CD4-positive, alpha-beta T cell treated with Interleukin-12 subunit alpha and Interleukin-12 subunit beta, for 1 hour (primary cell): ENCODE measurements at regions not wholly inside any gene's neighbourhood (a gene's known extent, or its start where the extent isn't known, plus 50 kb on each side); places are given as distances from the start of the nearest gene placed in this dataset.
"Not testable (repeated sequence)": the region's sequence is repeated elsewhere in the genome, so short reads cannot be mapped to it uniquely, and the experiment has no call there.

Experiments used
- DNase-seq: peaks from one replicate; pipeline ENCODE4 v3.0.0-alpha.2; 2020

DNA sequence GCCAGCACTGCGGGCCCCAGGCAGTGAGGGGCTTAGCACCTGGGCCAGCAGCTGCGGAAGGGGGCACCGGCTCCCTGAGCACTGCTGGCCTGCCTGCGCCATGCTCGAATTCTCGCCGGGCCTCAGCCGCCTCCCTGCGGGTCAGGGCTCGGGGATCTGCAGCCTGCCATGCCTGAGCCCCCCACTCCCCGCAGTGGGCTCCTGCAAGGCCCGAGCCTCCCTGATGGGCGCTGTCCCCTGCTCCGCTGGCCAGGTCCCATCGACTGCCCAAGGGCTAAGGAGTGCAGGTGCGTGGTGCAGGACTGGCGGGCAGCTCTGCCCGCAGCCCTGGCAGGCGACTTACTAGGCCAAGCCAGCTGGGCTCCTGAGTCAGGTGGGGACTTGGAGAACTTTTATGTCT is 133.3 kb upstream of the LMNTD1 start:
- no peak for DNase-seq

DNA sequence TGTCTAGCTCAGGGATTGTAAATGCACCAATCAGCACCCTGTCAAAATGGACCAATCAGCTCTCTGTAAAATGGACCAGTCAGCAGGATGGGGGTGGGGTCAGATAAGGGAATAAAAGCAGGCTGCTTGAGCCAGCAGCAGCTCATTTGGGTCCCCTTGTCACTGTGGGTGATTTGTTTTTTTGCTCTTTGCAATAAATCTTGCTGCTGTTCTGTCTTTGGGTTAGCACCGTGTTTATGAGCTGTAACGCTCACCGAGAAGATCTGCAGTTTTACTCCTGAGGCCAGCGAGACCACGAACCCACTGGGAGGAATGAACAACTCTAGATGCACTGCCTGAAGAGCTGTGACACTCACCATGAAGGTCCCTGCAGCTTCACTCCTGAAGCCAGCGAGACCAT is 134.1 kb upstream of the LMNTD1 start:
- no peak for DNase-seq

DNA sequence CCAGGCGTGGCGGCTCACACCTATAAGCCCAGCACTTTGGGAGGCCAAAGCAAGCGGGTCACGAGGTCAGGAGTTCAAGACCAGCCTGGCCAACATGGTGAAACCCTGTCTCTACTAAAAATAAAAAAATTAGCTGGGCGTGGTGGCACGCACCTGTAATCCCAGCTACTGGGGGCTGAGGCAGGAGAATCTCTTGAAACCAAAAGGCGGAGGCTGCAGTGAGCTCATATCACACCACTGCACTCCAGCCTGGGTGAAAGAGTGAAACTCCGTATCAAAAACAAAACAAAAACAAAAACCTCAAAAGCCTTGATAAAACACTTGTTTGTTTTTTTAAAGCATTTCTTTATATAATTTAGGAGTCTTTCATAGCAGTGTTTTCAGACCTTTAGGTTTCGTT is 135.8 kb upstream of the LMNTD1 start:
- DNase-seq, result not testable (repeated sequence)

DNA sequence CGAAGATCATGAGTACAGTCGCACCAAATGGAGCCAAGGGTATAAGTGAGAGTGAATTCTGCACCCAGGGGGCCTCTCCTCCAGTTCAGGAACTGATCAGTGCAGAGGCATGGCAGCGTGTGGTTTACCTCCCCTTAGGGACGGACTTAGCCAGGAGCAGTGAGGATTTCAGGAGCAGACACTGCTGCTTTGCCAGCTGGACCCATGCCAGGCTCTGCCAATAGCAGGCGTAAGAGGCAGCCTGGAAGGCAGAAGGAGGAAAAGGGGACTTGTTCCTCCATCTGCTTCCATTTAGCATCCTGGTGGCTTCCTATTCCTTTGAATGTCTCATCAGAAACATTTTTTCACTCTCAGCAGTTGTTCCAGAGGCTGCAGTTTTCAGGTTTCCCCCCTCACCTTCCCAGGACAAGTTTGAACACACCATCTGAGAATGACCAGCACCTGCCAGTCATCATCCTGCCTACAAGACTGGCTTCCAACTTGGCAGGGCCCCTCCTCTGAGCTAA is 137.0 kb upstream of the LMNTD1 start:
- no peak for DNase-seq

DNA sequence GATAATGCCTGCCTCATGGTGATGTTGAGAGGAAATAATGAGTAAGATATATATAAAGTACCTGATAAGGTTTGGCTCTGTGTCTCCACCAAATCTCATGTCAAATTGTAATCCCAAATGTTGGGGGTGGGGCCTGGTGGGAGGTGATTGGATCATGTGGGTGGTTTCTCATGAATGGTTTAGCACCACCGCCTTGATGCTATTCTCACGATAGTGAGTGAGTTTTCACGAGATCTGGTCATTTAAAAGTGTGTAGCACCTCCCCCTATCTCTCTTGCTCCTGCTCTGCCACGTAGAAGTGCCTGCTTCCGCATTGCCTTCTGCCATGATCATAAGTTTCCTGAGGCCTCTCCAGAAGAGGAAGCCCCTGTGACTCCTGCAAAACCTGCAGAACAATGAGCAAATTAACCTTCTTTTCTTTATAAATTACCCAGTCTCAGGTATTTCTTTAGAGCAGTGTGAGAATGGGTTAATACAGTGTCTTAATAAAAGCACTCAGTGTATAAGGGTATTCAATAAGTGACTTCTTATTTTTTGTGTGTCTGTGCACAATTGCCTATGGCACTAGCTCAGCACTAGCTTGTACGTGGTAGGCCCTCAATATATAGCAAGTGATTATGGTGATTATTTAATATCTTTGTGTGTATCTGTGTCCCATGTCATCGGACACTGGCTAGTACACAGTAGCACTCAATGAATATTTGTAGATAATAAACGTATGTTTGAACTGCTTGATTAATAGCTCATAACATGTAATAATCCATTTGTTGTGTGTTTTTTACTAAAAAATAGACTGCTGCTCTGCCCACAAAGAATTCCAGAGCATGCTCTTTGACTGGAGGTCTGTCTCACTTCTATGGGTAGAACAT is 138.1 kb upstream of the LMNTD1 start:
- DNase-seq, result no peak

DNA sequence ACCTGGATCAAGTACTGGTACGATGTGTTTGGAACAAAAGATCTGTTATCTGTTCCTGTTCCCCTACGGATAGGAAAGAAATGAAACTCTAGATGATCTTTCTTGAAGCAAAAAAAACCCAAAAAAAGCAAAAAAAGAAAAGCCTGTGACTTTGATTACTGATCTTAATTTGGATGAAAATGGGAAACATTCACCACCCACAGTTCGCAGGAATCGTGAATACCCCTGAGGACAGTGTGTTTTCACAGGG is 138.7 kb upstream of the LMNTD1 start:
- DNase-seq, result no peak

DNA sequence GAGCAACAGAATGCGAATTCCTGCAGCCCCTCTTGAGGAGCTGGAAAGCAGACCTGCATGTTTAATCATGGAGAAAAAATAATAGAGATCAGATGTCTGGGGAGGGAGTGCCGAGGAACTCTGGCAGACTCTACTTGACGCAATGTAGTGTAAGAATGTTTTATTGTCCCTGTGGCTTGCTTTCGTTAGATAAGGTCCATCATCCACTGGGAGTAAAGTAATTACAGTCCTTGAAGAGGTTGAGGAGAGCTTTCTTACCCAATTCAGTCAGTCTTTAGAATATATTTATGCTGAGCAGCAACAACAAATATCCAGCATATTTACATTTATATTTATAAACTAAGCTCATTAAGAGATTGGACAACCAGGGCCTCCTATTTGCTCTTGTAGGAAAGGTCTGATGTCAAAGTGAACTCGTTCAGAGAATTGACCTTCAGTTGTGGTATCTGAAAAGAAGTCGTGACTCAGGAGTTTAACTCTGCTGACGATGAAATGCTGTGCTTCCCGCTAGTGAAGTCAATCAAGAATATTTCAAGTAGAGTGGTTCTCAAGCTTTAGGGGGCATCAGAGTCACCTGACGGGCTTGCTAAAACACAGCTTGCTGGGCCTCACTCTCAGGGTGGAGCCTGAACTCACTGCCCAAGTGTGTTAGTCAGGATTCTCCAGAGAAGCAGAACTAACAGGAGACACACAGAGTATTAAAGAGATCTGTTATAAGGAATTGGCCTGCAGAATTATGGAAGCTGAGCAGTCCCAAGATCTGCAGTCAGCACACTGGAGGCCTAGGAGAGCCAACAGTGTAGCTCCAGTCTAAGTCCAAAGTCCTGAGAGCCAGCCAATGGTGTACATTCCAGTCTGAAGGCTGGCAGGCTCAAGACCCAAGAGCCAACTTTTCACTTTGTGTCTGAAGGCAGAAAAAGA is 139.3 kb upstream of the LMNTD1 start:
- DNase-seq, result no peak

DNA sequence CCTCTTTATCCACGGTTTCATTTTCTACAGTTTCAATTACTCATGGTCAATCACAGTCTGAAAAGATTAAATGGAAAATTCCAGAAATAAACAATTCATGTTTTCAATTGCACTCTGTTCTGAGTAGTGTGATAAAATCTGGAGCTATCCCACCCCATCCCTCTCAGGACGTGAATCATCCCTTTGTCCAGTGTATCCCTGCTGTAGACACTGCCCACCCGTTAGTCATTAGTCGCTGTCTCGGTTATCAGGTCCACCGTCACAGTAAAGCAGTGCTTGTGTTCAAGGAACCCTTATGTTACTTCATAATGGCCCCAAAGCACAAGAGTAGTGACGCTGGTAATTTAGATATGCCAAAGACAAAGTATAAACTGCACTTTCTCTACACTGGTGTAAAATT is 141.0 kb upstream of the LMNTD1 start:
- DNase-seq, result no peak

DNA sequence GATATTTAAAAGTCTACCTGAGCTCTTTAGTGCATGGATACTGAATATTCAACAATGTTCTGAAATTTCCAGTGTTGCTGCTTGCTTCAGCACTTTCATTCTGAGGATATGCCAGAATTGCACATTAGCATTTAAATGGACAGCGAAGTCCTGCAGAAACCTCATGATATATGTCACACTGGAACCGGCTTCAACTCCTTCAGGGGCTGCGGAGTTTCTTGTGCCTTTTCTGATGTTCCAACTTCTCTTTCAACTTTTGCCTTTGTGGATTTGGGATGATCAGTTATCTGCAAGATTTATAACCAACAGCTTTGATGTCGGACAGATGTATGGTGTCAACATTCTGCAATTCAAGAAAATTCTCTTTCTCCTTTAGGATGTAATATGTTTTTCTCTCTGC is 142.5 kb upstream of the LMNTD1 start:
- DNase-seq, result no peak

DNA sequence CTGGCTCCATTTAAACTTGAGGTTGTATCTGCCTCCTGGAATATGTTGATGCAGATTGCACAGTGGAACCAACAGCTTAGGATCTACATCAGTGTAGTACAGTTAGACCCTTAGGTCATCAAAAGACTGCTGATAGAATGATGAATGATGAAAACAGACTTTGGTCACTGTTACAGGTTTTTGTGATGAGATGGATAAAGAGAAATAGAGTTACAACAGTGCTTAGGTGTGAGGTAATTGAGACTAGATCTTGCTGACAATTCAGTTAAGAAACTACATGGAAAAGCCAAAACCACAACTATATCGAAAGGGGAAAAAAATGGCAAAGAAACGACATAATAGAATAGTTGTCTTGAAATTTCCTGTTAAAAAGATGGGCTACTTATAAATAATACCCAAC is 145.7 kb upstream of the LMNTD1 start:
- DNase-seq, result no peak

DNA sequence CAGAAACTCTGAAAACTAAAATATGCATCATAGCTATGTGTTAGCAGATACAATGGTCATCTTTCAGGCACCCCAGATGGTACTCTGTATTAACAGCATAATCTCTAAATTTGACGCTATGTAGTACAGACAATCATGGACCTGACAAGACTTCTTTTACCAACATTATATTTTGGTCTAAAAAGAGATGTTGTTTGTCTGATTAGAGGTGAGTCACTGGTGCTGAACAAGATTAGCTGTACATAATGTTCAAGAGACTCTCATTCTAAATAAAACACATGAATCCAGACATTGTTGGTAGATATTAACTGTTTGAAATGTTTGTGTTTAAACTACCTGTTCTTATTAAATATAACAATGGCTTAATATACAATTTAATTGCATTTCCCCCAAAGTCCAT is 146.4 kb upstream of the LMNTD1 start:
- no peak for DNase-seq

DNA sequence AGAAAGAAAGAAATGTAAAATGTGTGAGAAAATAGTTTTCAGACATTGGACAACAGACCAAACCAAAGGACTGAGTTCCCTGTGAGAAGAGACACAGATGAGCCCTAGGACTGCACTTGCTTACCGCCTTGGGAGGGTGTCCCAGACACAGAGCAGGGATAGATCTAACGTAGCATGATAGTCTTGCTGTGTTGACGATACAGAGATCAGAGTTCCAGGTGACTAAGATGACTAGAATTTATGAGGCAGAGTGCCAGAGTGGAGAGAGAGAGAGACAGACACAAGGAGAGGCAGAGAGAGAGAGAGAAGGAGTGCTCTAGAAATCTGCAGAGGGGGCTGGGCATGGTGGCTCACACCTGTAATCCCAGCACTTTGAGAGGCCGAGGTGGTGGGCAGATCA is 148.2 kb upstream of the LMNTD1 start:
- DNase-seq, result no peak

DNA sequence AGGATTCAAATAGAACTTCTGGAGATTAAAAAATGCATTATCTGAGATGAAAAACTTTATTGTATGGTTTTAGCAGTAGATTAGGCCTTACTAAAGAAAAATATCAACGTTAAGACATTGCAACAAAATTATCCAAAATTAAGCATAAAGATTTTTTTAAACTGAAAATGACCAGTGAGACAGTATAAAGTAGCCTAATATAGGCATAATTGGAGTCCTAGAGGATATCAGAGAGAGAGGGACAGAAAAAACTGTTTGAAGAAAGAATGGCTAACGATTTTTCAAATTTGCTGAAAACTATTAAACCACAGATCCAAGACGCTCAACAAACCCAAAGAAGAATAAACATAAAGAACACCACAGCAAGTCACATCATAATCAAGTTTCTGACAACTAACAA is 149.5 kb upstream of the LMNTD1 start:
- no peak for DNase-seq

DNA sequence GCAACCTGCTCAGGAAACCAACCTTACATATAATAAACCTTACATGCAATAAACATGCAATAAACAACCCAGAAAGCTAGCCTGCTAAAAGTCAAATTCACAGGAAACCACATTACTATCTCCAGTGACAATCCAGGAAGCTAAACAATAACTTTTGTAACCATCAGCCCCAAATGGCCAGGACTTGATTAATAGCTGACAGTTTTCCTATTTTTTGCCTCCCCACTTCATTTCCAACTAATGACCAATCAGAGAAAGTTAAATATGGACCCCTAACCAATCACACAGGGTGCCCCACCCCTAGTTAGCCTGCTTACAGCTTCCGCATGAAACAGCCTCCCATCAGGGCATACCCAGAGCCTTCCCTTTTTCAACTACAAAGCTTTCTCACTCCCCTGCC is 152.2 kb upstream of the LMNTD1 start:
- no peak for DNase-seq

DNA sequence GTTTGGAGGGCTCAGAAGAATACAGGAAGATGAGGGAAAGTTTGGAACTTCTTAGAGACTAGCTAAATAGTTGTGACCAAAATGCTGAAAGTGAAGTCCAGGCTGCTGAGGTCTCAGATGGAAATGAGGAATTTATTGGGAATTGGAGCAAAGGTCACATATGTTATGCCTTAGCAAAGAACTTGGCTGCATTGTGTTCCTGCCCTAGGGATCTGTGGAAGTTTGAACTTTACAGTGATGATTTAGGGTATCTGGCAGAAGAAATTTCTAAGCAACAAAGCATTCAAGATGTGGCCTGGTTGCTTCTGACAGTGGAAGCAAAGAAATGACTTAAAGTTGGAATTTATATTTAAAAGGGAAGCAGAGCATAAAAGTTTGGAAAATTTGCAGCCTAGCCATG is 153.6 kb upstream of the LMNTD1 start:
- DNase-seq, result not testable (repeated sequence)

DNA sequence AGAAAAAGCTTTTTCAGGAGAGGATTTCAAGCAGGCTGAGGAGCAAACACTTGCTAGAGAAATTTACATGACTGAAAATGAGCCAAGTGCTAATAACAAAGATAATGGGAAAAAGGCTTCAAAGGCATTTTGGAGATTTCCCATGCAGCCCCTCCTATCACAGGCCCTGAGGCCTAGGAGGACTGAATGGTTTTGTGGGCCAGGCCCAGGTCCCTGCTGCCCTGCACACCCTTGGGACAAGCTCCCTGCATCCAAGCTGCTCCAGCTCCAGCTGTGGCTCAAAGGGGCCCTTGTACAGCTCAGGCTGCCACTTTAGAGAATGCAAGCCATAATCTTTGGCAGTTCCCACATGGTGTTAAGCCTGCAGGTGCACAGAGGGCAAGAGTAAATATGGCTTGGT is 154.0 kb upstream of the LMNTD1 start:
- DNase-seq, result no peak

DNA sequence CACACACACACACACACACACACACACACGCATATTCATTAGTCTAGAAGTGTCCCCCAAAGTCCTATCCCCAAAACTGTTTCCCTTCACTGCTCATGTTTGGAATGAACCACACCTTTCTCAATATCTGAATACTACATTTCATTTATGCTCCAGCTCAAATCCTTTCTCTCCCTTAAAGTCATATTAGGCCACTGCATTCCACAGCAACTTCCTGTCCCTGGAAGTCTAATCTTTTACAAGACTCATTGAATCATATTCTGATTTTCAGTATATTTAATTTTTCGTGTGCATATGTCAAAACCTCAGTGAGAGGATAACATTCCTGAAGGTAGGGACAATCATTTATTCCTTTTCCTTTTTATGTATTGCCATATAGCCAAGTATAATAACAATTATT is 155.6 kb upstream of the LMNTD1 start:
- no peak for DNase-seq

DNA sequence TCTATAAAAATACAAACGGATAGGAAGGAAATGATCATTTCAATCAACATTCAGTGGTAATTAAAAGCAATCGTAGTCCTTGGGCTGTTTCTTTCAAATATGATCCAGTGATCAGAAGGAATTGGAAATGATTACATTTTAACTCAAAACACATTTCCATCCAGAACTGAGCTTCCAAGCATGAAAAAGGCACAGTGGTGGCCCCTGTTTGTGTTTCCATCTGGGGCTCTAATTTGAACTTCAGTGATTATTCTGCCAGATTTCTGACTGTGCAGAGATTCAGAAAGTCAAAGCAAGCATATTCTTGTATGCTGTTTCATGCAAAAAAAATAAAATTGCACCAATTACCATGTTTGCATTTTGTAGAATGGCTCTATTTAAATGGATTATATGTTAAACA is 157.0 kb upstream of the LMNTD1 start:
- no peak for DNase-seq

DNA sequence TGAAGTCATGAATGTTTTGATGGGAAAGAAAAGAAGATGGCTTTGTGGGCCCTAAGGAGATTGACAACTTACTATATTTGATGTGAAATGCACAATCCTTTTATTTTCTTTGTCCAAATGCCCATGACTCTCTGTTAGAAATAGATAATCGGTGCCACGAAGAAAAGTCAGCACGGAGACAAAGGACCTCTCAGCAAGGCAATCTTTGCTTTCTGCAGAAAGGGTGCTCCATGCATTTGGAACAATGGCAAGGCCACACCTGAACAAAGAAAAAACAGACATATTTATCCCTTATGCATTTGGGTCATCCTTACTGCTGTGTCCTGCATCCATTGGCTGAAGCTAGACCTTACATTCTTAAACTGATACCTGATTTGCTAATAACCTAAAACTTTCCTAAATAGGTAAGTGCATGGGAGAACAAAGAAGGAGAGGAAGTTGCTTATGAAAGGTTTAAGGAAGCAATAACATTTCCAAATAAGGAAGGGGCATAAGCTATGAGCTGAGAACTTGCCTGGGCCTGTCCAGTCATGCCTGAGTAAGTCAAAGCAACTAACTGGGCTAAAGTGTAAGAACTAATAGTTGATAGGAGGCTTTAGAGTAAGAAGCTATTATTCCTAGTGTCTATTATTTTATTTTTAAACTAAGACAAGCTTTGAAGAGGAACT is 158.0 kb upstream of the LMNTD1 start:
- not testable (repeated sequence) for DNase-seq

DNA sequence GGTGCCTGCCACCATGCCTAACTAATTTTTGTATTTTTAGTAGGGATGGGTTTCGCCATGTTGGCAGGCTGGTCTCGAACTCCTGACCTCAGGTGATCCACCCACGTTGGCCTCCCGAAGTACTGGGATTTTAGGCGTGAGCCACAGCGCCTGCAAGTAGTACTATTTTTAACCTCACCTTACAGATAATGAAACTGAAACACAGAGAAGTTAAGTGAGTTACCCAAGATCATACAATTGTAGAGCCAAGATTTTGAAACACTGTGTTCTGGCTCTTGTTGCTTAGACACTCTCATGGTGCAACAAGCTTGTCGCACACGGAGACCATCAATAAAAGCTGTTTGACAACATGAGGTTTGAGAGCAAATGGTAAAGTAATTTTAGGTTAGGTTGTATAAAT is 159.1 kb upstream of the LMNTD1 start:
- no peak for DNase-seq

DNA sequence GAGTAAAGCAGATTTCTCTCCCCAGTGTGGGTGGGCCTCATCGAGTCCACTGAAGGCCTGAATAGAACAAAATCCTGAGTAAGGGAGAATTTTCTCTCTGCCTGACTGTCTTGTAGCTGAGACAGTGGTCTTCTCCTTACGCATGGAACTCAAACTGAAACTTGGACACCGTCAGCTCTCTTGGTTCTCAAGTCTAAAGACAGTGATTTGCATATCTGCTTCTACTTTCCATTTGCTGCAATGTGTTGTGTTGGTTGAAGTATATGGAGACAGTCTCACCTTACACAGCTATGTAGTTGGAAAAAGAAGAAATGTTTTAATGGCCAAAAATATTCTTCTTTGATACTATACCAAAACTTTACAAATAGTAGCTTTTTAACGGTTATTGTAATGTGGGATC is 160.2 kb upstream of the LMNTD1 start:
- DNase-seq, result no peak

DNA sequence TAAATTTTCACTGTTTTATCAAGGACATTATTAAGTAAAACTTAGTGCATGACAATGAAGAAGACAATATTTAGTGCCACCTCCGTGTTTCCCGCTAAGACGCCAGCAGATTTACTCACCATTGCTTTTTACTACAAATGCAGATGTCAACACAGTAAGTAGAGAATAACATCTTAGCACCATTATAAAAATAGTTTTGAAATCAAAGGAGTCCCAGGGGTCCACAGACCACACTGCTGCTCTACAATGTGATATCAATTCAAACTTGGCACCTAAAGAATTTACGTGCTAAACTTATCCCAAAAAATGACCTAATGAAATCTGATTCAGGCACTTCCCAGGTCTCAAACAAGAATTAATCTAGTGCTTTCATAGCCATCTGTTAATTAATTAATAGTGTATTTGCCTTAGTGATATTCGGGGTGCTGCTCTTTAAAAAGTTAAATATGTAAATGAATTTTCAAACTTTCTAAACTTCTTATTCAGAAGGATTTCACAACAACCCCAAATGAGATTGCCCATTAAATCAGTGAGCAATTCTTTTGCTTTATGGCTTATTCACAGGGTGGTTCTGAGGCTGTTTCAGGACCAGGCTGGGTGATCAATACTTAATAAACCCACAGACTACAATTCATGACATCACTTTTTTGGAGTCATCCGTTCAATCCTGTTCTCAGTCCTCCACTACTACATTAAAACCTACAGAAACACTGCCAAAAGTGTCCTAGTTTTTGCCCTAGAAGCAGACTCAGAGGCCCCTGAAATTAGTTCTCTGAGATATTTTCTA is 161.3 kb upstream of the LMNTD1 start:
- DNase-seq, result no peak

DNA sequence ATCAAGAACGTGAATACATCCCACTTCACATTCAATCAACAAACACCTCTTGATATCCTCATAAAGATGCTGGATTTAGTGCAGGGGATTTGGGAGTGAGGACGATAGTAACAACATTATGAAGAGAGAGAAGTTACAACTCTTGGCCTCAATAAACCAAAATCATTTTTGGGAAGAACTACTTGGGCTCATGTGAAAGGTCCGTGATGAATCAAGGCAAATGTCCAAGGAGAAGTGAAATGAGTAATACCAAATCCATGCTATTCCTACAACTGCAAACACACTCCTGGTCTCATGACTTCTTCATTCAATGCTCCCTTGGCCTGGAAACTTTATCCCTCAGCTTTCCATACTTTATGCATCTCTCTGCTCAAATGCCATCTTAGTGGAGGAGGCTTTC is 162.0 kb upstream of the LMNTD1 start:
- DNase-seq, result no peak
